ENCODE measurements at regions not wholly inside any gene's neighbourhood (a gene's known extent, or its start where the extent isn't known, plus 50 kb on each side); places are given as distances from the start of the nearest gene placed in this dataset.
"Not testable (repeated sequence)": the region's sequence is repeated elsewhere in the genome, so short reads cannot be mapped to it uniquely, and the experiment has no call there.

DNA sequence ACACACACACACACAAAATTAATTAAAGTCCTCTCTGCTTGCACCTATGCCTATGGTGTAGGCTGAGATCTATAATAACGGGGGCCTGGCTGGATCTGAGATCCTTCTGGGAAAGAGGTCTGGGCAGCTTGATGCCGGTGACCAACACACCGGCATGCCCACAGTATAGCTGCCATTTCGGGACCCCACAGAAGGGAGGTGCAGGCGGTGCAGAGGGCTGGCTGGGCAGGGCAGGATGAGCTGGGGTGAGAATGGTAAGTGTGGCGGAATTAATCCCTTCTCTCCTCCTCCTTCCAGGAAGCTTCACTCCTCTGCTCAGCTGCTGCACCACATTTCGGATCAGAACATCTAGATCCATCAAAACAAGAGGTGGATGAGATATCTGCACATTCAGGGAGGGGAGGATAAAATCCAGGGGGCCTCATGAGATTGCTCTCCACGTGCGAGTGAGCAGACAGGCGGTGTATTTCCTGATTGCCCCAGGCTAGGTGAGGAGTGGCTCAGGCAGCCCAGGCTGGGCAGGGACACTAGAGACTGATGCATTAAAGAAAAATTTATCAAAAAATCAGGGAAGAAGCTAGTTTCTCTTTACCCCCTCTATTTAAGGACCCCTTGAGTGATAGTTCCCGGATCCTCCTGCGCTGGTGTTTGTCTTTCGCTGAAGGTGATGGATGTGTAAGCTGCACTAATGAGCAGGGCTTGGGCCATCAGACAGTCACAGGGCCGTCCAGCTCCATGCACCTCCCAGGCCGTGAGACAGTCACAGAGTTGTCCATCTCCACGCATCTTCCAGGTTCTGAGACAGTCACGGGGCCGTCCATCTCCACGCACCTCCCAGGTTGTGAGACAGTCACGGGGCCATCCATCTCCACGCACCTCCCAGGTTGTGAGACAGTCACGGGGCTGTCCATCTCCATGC lies 449.9 kb downstream of the PTPRU start:
- no peak for DNase-seq (ENCODE audit: low read depth in 1 of 2, low spot score in 1 of 2)

DNA sequence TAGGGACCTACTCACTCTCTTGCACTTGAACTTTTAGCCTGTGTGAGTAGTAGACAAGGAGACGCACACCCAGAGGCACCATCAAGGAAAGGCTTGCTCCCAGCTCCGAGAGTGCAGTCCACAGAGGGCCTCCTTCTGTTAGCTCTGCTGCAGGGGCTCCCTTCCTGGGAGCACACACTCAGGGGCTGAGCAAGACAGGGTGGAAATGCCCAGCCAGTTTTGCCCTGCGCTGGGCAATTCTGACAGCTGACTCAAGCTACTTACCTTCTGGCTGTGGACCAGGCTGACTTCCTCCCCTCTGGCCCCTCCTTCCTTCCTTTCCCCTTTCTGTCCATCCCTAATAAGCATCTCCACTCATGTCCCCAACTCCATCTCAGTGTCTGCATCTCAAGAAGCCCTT lies 449.1 kb downstream of the PTPRU start:
- no peak for DNase-seq (ENCODE audit: low read depth in 1 of 2, low spot score in 1 of 2)

DNA sequence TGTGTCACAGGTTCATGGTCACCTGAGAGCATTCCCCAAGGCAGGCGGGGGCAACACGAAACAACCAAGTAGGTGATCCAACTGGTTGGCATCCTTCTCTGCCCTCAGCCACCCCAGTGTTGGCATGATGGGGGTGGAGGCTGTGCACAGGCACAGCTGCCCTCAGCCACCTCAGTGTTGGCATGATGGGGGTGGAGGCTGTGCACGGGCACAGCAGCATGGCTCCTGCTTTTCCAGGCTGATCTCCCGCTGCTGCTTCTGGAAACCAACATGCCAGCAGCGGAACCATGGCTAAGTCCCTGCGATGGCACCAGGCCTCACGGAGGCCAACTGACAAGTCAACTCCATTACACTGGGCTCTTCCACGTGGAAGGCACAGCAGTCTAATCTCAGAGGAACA lies 447.8 kb downstream of the PTPRU start:
- DNase-seq (ENCODE audit: low read depth in 1 of 2, low spot score in 1 of 2) = no peak

DNA sequence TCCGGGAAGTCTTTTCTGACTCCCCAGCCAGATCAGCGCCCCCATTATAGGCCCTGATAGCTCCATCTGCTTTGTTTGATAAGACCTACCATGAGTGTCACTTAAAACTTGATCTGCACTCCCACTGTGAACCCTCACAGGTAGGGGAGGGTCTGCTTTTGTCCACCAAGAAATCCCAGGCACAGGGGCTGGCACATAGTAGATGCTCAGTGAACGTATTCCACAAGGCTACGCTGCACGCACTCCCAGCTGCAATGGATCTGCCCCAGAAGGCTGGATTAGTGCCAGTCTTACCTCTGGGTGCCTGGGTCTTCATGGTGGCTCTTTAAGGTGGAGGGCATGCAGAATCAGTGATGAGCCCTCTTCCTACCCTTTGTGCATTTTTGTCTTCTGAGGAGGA lies 447.1 kb downstream of the PTPRU start:
- DNase-seq (ENCODE audit: low read depth in 1 of 2, low spot score in 1 of 2) = no peak

DNA sequence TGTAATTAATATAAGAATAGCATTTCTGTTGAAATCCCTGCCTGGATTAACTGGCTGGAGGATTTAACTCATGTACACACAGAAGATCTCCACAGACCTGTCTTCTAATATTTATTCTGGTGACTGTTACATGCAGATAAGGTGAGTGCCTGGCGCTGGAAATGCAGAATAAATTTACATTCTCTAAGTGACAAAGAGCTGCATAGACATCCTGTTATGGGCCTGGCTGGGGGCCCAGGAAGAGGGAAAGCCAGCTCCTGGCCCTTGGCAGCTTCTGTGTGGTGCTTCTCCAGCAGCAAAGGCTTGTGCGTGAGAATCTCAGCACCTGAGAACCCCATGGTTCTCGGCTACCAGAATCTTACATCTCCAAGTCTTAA lies 446.6 kb downstream of the PTPRU start:
- DNase-seq (ENCODE audit: low read depth in 1 of 2, low spot score in 1 of 2) = no peak

DNA sequence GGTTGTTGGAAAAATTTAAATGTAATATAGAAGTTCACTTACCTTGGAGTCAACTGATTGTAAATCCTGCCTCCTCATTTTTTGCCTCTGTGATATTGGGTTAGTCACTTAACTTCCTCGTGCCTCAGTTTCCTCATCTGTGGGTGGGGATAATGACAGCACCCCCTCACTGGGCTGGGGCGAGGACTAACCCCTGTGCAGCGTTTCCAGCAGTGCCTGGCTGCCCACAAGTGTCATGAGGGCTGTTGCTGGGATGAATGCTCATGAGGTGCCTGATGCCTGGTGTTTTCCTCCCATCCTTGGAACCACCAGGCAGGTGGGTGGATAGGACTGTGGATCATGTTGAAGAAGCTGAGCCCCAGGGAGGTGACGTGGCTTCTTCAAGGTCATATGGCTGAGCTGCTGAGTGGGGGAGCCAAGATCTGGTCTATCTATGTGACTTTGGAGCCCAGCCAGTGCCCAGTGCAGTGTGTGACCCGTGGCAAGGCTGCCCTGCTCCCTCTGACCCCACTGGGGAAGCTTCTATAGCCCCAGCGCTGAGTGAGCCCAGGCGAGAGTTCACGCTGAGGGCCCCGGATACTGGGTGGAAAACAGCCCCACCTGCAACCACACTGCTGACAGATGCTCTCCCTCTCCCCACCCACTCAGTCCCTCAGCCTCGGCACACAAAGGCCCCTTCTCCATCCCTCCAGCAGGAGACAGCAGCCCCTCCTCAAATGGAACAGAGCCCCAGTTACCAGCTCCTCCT lies 446.0 kb downstream of the PTPRU start:
- DNase-seq (ENCODE audit: low read depth in 1 of 2, low spot score in 1 of 2) = no peak

DNA sequence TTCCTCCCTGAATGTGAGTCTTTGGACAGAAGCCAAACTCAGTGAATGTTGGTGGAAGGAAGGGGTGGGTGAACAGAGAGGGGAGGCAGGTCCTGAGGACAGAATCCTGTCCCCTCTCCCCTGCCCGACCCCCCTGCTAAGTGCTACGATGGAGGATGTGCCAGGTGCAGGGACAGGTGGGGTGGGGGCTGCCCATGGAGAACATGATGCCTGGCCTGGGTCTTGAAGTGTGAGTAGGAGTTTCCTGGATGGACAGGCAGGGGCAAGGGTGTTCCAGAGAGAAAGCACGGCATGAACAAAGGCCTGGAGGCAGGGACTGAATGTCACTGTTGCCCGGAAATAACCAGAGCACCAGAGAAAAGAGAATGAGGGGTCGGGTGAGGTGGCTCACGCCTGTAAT lies 445.1 kb downstream of the PTPRU start:
- DNase-seq (ENCODE audit: low read depth in 1 of 2, low spot score in 1 of 2) = not testable (repeated sequence)

DNA sequence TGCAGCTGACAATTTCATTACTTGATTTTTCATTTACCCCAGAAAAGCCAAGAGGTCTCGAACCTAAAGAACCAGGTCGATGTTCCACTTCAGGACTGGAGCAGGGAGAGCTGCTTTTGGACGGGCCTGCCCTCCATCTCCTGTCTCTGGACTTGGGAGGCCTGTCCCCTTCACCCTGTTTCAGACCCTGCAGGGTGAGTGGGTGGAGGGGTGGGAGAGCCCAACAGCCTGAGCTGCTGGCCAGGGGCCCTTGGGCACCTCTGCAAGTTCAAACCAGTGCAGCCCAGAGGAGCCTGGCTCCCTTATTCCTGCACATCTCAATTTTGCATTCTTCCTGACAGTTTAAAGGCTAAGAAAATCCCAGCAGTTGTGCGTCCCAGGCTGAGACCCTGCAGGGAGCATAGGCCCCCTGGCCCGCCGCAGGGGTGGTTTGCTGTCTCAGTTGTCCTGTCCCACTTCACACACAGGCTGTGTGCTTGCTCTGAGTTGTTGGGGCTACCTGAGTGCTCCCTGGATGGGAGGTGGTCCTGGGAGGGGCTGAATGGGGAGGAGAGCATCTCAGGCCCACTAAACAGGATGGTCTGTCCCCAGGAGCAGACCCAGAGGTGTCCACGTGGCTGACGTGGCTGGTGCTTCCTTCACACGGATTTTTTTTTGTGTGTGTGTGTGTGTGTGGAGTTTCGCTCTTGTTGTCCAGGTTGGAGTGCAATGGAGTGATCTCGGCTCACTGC lies 443.7 kb downstream of the PTPRU start:
- DNase-seq (ENCODE audit: low read depth in 1 of 2, low spot score in 1 of 2) = no peak

DNA sequence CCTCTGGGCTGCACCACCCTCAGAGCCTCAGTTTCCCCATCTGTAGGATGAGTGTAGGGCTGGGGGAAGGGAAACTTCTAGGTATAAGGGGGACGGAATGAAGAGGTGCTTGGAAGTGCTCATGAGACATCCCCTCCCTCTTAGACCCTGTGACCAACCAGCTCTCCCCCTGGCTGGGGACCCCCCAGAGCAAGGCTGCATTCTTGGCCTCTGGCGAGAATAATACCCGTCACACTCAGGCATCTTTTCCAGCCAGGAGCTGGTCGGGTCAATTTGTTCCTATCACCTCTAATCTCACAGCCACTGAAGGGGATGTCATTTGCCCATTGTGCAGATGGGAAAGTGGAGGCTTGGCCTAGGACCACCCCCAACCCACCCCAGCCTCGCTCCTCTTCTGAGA lies 443.0 kb downstream of the PTPRU start:
- DNase-seq (ENCODE audit: low read depth in 1 of 2, low spot score in 1 of 2) = no peak

DNA sequence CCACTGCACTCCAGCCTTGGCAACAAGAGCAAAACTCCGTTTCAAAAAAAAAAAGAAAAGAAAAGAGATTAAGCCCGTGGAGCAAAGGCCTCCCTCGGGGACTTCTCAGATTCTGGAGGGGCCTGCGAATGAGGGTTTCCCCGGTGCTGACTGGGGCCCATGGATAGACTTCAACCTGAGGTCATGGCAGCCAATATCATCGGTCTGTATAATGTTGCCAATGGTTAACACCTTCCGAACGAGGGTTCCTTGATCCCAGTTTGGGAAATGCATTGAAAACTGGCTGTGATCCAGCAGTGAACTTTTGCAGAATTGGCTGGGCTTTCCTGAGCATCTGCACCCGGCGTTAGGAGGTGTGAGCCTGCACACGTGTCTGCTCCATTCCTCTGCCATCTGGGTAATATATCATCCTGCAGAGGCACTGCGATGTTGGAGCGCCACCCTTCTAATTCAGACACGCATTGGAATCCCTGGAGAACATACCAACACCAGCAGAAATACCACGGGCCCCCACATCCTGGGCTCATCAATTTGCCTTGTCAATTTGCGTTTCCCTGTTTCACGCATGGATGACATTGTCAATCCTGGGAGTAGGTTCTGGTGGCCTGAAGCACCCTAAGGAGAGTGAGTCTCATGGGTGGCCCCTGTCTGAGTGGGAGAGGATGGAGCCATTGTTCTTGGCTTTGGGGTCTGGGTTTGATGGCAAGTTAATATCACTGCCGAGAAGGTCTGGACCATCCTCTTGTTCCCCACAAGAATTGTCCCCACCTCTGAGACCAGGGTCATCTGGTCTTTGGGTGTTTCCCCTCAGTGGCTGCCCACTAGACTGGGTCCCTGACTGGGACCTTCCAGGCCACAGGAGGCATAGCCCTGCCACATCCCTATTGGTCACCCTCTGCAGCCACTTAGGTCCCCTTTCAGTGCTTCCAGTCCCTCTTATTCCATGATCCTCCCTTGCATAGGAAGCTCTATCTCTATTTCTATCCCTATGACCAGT lies 441.0 kb downstream of the PTPRU start:
- no peak for DNase-seq (ENCODE audit: low read depth in 1 of 2, low spot score in 1 of 2)

DNA sequence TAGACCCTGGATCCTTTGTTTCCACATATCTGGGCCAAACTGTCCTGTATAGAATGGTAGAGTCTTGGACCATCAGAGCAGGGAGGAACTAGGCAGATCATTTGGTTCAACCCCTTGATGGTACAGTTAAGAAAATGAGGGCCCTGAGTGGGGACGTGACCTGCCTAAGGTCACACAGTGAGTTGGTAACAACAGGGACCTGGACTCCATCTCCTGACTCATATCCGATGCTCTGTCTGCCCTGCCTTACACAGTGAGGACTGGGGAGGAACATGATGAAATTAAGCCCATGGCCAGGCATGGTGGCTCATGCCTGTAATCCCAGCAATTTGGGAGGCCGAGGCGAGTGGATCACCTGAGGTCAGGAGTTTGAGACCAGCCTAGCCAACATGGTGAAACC lies 440.2 kb downstream of the PTPRU start:
- DNase-seq (ENCODE audit: low read depth in 1 of 2, low spot score in 1 of 2) = no peak

DNA sequence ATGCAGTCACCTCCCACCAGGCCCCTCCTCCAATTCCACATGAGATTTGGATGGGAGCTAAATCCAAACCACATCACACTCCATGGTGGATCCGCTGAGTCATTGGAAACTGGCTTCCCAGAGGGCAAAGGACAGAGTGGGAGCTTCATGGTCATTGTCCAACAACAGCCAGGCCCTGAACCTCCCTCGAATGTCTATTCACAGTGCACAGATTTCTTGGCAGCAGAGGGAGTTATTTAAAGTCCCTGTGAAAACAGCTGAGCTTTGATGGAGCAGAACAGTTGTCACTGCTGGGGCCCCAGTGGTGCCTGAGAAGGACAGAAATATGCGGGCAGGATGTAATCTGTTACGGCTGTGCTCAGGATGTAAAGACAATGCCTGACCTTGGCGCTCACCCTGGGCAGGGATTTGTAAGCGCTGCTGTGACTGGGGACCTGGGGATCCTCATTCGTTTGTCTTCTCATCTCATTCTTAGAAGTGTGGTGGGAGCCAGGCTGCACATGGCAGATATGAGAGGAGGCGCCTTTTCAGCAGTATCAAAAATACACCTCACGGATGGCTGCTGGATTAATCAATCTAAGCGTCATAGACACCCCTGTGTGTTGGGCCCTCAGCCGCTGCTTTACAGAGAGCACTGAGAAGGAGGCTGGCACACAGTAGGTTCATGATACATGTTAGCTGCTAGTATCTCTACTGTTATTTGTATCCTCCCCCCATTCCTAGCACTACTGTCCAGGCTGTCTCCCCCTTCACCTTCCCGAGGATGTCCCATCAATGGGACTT lies 439.4 kb downstream of the PTPRU start:
- no peak for DNase-seq (ENCODE audit: low read depth in 1 of 2, low spot score in 1 of 2)

DNA sequence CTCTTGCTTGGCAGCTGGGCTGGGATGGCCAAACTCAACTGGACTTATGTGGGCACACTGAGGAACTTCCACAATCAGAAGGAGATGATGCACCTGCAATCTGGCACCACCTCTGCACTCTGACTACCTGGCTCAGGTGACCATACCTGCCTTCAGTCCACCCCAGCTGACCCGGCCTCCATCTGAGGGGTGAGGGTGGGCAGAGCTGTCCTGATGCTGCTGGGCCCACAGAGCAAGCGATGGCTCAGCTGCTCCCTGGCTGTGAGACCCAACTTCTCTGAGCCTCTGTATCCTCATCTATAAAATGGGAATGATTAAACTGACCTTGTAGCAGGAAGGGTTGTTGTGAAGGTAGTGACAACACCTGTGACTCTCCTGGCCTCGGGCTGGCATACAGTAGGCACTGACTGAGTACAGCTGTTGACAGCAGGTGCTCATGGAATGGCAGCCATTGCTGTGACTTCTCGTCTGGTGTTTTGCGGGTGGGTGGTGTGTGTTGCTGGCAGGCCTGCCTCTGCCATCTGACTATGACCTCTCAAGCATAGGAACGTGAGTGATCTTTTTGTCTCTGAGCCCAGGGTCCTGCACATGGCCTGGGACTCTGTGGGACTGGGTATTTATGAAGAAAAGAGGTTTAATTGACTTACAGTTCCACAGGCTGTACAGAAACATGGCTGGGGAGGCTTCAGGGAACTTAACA lies 438.5 kb downstream of the PTPRU start:
- no peak for DNase-seq (ENCODE audit: low read depth in 1 of 2, low spot score in 1 of 2)

DNA sequence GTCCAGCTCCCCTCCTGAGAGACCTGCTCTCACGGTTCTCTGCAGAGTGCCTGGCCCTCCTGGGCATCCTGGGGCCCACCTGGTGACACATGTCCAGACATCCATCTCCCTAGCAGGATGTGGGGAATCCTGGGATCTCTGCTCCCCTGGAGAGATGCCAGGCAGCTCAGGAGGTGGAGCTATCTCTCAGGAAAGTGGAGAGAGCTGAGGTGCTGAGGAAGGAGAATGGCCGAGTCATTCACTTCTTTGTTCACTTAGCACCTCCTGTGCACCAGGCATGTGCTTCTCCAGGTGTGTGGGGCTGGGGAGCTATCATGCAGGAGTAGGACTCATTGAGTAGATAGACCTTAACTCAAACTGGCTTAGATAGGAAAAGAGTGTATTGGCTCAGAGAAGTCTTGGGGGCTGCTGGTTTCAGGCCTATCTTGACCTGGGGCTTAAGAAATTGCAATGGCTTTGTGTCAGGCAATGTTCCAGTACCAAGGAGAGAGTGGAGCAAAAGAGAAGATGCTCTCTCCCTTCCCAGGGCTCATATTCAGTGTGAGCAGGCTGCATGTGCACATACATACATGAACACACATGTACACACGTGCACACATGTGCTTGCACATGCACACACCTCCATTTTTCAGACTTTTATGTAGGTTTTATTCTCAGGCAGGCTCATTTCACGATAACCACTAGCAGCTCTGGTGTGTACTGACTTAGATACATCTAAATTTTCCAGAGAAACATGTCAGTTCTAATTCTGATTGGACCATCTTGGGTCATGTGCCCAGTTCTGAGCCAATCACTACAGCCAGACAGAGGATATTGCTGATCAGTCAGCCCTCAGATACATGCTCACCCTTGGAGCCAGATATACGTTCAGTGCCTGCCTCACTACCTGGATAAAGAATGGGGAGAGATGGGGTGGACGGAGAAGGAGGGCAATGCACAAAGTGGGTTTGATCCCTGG lies 437.6 kb downstream of the PTPRU start:
- no peak for DNase-seq (ENCODE audit: low read depth in 1 of 2, low spot score in 1 of 2)

DNA sequence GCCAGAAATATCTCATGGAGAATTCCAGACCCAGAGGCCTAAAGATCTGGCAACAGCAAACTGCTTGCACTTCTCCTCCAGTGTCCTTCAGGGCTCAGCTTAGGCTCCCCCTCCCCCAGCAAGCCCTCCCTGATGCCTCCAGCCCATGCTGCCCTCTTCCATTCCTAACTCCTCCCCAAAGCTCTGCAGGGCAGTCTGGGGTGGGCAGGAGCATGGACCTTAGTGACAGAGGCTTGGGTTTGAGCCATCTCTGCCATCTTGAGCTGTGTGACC lies 436.8 kb downstream of the PTPRU start:
- DNase-seq (ENCODE audit: low read depth in 1 of 2, low spot score in 1 of 2) = no peak

DNA sequence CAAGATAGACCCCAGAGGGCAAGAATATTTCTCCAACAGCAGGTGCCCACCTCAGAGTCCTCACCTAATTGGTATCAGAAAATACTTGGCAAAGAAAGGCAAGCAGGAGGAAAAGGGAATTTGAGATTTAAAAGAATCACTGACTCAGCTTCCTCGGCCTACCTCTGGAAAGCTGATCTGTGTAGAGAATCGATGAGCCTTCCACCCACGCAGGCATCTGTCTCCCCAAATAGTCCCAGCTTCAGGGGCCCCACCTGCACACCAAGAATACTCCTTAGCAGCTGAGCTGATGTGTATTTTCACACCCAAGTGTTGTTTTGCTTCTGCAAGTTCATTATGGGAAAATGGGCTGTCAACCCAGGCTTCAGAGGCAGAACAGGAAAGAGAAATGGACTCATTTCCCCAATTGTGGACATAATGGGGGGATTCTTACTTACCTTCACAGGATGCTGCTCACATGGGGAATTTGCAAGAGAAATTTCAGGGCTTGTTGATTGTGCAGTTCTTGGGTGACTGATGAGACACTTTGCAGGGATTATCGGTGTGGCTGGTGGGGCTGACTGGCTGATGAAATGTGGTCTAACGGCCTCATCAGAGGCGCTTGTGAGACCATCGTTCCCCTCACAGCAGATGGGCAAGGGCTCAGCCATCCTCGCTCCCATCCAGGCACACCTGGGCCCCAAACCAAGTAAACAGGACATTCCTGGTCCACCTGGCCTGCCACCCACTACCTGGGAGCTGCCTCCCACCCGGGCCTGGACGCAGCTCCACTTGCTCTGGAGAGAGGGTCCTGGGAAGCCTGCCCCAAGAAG lies 436.3 kb downstream of the PTPRU start:
- no peak for DNase-seq (ENCODE audit: low read depth in 1 of 2, low spot score in 1 of 2)

Data from stimulated activated CD4-positive, alpha-beta T cell treated with anti-CD3 and anti-CD28 coated beads, Interleukin-15, amount 100 ng/mL, for 1 hour (primary cell).